ENCODE measurements at regions not wholly inside any gene's neighbourhood (a gene's known extent, or its start where the extent isn't known, plus 50 kb on each side); places are given as distances from the start of the nearest gene placed in this dataset.

DNA sequence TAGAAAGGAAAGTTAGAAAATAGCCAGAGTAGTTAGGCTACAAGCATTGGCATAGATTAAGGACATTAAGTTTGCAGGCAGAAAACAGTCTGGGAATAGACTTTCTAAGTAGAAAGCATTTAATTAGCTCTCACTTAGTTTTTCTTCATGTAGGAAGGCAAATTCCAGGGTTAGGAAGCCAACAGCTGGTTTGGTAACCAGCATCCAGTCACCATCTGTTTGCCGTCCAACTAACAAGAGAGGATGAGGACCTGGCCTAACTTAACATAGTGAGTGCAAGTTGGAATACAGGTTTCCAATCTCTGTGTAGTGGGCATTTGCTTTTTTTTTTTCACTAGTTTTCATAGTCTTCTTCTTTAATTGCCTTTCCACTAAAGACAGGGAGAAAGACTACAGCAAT is 121.7 kb upstream of the NR3C1 start:
- TF ChIP-seq NFE2 (IDR thresholded peaks at IDR 0.05; ENCODE audit: low read depth) (no peak), TAF9B (IDR thresholded peaks at IDR 0.05; ENCODE audit: partially characterized antibody) (no peak), KAT8 (IDR thresholded peaks at IDR 0.05; ENCODE audit: low read depth) (no peak), CTCF (IDR thresholded peaks at IDR 0.05 in 2 of 3, conservative IDR thresholded peaks at IDR 0.05 in 1 of 3; ENCODE audit: insufficient read depth in 2 of 3, low read depth in 1 of 3, low read length in 3 of 3) (no peak), SMARCB1 (IDR thresholded peaks at IDR 0.05; ENCODE audit: insufficient read length, low read depth) (no peak)

Data from K562 (cell line).